Hematopoietic multipotent progenitor cell (in vitro differentiated cells): ENCODE measurements at regions not wholly inside any gene's neighbourhood (a gene's known extent, or its start where the extent isn't known, plus 50 kb on each side); places are given as distances from the start of the nearest gene placed in this dataset.
"Not testable (repeated sequence)": the region's sequence is repeated elsewhere in the genome, so short reads cannot be mapped to it uniquely, and the experiment has no call there.

Experiments
- DNase-seq, 3 donors: peaks; one replicate each; pipeline ENCODE4 v3.0.0-alpha.2; 2011 to 2015; ENCODE audit warnings: low read depth in 2 of 3, low spot score in 2 of 3

DNA sequence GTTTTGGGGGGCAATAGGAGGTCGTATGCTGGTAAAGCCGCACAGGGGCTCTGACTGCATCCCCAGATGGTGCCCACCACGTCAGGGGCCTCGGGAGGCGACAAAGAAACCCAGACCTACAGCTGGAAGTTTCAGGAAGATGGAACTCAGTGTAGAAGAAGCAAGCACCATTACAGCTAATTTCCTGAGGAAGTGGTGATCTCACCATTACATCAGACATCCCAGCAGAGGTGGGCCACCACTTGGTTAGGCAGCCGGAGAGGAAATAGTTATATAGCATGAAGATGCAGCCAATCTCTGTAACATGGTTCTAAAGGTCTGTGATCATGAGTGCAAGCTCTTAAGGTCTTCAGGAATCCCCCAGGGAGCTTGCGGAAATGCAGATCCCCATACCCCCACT is 127.3 kb upstream of the PCBD1 start:
- peak in 2 of 3 donors; percentile 7 to 14 for DNase-seq

DNA sequence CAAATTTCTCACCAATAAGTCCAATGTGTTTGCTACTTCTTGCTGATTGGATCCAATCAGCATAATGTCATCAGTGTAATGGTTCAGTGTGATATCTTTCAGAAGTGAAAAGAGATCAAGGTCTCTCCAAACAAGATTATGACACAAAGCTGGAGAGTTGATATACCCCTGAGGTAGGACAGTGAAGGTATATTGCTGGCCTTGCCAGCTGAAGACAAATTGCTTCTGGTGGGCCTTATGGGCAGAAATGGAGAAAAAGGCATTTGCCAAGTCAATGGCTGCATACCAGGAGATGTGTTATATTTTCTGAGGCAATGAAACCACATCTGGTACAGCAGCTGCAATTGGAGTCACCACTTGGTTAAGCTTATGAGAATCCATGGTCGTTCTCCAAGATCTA is 131.7 kb upstream of the PCBD1 start:
- not testable (repeated sequence) for DNase-seq

DNA sequence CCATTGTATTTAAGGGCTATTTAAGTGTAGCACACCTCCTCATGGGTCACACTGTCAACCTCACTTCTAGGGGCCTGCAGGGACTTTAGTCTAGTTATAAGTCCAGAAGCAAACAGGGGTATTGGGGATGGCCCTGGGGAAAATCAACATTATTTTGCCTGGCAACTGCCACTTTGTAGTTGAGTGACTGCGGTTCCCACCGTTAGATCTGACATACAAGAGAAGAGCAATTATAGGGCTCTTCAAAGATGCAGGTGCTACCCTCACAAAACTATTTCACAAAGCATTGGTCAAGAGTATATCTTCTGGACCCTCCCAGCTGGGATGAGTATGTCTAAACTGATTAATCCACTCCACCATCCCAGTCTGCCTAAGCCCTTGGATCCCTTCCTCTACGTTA is 133.0 kb upstream of the PCBD1 start:
- no peak for DNase-seq

DNA sequence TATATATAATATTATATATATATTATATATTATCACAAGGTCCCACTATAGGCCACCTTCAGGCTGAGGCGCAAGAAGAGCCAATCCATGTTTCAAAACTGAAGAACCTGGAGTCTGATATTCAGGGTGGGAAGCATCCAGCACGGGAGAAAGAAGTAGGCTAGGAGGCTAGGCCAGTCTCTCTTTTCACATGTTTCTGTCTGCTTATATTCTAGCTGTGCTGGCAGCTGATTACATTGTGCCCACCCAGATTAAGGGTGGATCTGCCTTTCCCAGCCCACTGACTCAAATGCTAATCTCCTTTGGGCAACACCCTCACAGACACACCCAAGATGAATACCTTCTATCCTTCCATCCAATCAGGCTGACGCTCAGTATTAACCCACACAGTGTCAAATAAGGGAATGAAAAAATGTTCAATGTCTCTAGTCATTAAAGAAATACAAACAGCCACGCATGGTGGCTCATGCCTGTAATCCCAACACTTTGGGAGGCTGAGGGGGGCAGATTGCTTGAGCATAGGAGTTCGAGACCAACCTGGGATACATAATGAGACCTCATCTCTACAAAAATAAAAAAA is 135.4 kb upstream of the PCBD1 start:
- DNase-seq: no peak

DNA sequence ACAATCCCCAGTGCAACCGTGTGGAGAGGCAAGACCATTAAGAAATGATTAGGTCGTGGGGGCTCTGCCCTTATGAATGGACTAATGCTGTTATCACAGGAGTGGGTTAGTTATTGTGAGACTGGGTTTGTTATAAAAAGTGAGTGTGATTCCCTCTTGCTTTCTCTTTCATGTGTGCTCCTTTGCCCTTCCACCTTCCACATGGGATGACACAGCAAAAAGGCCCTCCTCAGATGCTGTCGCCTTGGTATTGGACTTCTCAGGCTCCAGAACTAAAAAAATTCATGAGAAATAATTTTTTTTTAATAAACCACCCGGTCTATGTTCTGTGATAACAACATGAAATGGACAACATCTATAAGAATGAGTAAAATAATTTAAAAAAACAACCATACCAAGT is 136.1 kb upstream of the PCBD1 start:
- DNase-seq: no peak

DNA sequence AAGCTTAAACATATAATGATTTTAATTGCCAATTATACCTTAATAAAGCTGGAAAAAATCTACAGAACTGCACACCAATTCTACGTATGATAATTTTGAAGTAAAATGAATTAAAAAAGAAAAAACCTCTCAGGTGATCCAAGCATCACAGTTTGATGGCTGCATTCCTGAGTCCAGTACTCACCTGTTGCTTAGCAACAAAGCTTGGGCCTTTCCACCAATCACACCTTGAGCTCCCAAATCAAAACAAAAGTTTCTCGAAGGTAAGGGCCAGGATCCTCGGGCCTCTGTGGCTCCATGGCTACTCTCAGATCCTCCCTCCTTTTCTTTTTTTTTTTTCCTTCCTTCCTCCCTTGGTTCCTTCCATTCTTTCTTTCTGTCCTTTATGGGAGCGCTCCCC is 137.2 kb upstream of the PCBD1 start:
- DNase-seq: no peak

DNA sequence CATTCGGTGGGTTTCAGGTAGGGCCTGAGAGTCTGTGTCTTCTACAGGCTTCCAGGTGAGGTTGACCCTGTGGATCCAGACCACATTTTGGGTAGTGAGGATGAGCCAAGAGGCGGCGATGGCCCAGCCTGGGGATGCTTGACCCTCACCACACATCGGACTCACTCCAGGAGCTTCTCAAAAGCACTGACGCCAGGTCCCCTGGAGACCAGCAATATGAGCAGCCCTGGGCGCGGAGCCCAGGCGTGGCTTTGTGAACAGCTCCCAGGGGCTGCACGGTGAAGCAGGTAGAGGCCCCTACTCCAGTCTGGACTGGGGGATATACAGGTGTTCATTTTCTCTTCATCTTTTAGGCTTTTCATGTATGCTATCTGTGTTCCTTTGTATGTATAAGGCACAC is 139.7 kb upstream of the PCBD1 start:
- DNase-seq: no peak

DNA sequence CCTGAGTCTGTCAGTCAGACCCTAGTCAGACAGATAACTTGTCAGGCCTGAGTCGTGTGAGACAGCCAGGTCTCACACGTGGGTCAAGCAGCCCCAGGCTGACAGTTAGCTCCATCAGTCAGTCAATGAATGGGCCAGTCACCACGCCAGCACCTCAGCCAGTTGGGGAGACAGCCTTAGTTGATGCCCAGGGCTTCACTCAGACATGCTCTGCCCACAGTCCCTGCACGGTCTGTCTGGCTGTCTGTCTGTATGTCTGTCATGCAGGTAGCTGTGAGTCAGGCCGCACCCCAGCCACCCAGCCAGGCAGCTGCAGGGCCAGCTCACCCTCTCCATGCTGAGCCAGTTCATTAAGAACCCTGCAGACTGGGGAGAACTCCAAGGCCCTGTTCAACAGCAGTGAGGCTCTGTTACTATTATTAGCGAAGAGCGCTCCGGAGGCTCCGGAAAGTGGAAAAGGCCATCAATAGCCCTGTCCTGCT is 141.1 kb upstream of the PCBD1 start:
- DNase-seq: no peak

DNA sequence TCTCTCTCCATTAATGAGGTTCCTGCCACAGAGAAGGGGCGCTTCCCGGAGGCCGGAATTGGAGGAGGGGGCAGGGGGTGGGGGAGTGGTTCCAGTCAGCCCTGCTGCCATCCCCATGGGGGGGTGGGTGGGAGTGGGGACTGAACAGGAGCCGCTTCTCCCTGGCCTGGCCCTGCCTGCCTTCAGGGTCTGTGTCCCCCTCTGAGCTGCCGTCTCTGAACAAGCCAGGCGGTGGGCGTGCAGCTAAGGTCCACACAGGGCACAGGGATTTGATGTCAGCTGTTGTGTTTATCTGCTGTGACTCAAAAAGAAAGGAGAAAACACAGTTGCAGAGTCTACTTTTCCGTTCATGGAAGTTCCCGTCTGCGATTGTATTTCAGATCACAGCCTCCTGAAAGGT is 141.5 kb upstream of the PCBD1 start:
- DNase-seq: no peak

DNA sequence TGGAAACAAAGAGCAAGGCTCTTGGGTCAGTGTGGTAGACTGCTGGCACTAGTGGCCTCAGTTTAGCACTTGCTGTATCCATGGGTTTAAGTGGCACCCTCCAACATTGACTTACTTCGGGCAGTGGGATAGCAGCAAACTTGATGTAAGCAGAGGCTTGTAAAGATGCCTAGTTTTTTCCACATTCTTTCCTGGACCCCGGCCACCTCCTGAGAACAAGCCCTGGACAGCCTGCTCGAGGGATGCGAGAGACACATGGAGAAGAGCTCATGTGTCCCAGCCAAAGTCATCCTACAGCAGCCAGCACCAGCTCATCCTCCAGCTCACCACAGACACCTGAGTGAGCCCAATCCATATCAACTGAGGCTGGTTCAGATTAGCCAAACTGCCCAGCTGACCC is 142.7 kb upstream of the PCBD1 start:
- no peak for DNase-seq

DNA sequence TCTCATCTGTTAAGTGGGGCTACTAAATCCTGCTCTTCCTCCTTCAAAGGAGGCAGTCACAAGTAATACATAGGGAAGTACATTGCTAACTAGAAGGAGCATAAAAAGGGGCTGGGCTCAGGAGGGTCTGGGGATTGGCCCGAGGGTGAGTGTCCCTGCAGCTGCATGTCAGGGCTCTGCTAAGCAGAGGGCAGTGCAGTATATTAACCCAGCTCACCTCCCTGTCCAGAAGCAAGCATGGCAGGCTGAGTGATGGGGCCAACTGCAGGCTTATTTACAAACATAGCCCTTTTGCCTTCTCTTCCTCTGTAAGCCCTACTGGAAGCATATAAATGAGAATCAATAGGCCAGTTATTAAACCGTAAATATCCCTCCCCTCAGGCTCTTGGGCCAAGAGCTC is 143.2 kb upstream of the PCBD1 start:
- no peak for DNase-seq

DNA sequence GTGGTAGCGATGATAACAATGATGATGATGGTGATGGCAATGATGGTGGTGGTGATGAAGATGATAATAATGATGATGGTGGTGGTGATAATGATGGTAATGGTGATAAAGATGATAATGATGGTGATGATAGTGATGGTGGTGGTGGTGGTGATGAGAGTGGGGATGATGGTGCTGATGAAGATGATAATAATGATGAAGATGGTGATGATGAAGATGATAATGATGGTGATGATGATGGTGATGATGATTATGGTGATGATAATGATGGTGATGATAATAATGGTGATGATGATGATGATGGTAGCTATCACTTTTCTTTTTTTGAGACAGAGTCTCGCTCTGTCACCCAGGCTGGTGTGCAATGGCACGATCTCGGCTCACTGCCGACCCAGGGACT is 144.5 kb upstream of the PCBD1 start:
- no peak for DNase-seq

DNA sequence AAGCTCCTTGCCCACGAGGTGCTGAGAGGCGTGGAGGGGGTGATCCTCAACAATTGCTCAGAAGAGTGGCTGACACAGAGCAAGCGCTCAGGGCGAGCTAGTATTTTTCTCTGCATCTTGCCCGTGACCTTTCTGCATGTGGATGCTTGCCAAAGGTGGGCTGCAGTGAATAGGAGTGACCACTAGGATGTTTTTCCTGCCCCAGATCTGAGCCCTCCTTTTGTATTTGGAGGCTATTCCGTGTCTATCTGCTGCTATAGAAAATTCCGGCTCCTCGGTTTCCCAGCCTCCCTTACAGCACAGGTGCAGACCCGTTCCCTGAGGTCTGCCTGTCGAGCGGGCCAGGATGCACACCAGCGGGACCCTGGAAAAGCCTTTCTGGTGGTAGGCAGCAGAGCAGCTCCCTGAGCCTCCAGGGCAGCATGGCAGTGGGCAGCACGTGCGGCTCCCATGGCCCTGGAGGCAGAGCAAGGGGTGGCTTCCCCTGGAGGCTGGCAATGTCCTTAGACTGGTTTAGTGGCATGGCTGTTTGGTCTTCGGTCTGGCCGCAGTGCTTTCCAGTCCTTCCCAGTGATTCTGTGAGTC is 145.1 kb upstream of the PCBD1 start:
- DNase-seq: no peak

DNA sequence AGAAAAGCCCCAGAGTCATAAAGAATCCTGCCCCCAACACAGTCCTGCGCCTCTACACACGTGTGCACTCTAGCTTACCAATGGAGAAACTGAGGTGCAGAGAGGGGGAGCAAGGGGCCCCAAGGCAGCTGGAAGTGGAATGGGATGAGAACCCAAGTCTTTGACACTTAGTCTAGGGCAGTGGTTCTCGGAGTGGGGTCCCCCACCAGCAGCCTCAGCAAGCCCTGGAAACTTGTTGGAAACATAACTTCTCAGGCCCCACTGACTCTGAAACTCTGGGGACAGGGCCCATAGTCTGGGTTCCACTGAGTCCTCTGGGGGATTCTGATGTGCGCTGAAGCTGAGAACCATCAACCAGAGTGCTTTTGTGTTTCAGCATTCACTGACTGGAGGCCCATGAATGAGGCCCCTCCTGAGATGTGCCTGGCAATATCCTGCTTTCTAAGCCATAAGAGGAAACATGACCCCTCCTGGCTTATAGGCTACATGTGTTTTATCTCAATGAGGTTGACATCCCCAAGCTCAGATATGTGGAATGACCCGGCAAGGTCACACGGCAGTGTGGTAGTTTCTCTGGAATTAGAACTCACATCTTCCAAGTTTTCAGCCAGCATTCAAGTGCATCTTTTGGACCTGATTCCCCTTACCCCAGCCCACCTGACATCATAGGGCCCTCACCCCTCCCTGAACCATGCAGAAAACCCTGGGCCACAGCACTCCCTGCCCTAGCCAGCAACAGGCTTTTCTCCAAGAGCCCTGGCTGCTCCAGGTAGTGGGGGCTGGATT is 147.3 kb upstream of the PCBD1 start:
- no peak for DNase-seq

DNA sequence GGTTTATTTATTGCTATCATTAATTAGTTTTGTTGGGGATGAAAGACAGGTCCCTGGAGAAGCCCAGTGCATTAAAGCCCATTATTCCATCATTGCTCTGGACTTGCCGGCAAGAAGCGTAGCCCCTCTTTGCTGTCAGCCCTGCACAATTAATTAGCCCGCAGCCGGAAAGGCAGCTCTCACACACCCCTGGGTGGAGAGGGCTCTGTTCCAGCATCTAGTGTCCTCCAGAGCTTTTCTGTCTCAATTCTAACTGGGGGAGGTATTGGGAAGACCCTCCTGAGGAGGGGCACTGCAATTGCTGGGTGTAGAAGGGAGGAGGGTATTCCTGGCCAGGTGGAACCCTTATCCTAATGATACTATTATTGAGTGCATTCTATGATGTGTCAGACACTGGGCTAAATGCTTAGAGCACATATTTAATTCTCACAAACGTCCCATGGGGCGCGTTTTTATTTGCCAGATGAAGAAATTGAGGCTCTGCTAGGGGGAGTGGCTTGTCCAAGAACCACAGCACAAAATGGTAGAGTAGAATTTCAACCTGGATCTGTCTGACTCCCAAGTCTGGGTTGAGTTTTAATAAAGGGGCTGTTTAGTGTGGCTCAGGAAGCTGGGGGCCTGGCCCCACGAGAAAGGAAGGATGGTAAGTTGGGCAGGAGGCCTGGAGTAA is 148.1 kb upstream of the PCBD1 start:
- DNase-seq: no peak

DNA sequence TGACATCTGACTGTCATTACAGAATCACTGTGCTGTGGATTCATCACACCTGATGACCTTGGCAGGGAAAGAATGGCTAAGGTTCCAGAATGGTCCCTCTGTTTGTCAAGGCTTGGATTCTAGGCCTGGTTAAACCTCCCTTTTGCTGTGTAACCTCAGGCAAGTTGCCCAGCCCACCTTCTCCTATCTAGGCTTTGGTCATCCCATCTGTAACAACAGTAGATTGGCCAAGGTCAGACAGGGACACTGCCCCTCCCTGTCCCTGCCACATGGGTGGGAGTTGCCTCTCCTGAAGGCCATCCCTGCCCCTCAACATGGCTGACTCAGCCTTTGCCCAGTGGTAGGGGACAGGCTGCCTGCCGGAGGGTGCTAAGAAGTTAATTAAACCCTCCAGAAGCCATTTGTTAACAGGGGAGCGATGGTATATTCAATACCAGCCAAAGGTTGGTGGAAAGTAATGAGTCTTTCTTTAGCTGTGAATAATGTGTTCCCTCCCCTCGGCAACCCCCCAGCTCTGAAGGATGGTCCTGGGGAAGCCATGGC is 149.8 kb upstream of the PCBD1 start:
- DNase-seq: no peak

DNA sequence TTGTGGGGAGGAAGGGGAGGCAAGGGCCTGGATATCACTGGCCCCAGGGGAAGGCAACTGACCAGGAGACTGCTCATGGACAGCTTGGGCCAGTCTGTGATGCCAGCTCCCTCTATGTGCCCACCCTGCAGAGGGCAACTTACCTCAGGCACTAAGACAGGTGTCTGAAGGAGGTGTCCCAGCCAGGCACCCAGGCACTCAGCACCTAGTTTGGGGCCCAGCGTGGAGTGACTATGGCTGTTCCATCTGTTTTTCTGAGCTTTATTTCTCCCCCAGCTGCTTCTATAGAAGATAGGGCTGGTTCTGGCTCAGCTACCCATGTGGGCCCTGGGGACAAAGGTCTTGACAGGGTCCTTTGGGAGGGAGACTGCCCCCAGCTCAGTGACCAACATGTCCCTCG is 150.6 kb upstream of the PCBD1 start:
- DNase-seq: no peak

DNA sequence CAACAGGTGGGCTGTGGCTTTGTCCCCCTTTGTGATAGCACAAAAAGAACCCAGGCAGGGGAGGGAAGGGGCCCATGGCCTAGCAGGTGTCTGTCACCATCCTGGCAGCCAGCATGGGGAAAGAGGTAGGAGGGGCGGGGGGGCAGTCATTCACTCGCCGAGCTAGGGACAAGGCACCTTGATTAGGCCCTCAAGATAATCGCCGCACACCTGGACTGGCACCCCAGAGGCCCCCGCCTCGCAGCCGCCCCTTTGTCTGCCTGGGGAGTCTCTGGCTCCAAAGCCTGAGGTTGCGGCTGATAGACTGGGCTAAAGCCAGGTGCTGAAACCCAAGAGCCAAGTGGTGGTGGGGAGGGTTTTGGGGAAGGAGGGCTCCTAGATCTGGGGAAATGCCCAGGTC is 151.2 kb upstream of the PCBD1 start:
- no peak for DNase-seq

DNA sequence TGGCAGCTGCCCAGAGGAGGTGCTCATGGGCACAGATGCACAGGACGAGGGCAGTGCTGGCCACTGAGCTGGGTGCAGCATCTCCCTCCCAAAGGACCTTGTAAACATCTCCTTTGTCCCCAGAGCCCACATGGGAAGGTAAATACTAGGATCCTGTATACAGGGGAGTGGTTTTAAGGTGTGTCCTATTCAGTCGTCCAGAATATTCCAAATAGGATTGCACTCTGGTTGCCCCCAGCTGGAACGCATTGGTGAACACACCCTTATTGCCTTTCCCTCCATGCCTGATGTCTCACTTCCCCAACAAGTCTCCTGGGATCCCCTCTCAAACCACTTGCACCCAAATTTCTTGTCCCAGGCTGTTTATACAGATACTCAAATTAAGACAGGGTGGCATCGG is 152.0 kb upstream of the PCBD1 start:
- DNase-seq: no peak

DNA sequence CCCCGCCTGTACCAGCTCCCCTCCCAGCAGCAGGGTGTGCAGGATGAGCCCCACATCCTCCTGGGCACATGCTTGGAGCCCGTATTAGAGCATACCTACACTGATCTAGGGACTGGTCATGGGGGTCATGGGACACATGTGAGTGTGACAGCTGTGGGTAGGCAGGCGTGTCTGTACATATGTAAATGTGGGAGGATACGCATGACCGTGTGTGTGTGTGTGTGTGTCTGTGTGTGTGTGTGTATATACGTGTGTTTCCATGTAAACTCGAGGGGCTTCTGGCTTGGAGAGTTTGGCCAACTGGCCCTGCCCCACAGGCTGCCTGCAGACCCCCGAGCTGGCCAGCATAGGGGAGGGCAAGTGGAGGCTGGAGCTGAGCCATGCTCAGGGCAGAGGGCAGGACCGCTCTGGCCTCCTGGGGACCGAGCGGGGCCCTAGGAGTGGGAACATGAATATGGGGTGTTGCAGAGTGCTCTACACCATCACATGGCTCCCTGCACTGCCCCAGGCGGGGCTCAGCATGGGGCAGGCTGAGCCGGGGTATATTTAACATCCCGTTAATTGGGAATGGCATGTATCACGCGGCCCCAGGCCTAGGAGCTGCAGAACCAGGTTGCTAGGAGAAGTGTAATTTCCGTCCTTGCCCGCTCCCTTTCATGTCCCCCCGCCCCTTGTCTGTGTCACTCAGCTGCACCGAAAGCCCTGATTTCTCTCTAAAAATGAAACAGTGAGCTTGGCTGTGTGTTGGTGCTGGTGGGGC is 152.7 kb upstream of the PCBD1 start:
- DNase-seq: no peak

DNA sequence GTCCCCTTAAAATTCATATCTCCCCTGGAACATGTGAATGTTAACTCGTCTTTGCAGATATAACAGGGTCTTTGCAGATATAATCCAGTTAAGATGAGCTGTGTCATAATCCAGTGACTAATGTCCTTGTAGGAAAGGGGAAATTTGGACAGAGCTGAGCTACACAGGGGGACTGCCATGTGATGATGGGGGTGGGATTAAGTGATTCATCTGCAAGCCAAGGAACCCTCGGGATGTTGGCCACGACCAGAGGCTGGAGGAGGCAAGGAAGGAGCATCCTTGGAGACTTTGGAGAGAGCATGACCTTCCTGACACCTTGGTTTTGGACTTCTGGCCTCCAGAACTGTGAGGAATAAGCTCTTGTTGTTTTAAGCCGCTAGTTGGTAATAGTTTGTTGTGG is 153.9 kb upstream of the PCBD1 start:
- no peak for DNase-seq
